T-helper 2 cell treated with Interferon-gamma antibody and Interleukin-4, amounts not matched to agents 100 ng/mL and 5 ng/mL, for 36 hours (primary cell): ENCODE measurements at regions not wholly inside any gene's neighbourhood (a gene's known extent, or its start where the extent isn't known, plus 50 kb on each side); places are given as distances from the start of the nearest gene placed in this dataset.

Source experiments
- intact Hi-C: fragments of 100-400 bp; cut with micrococcal nuclease; formaldehyde crosslinking; loops from one replicate; pipeline ENCODE4 v1.15.1; 2023

DNA sequence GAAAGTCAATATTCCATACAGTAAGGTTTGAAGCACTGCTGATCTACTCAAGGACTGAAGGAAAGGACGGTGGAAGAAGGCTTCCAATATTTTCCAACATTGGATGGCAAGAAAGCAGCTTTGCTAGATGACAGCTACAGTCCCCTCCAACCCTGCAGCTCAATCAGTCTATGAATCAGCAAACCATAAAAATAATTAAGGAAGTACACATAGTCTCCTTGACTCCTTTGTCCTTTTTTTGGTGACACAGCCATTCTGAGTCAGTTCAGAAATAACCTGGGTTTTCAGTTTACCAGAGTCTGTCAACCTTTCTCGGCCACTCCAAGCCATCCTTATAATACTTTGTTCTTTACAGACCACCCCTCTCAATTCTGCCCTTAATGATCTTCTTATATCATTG, 232.5 kb downstream of the IBTK start:
- intact Hi-C loops, result no loop called here

DNA sequence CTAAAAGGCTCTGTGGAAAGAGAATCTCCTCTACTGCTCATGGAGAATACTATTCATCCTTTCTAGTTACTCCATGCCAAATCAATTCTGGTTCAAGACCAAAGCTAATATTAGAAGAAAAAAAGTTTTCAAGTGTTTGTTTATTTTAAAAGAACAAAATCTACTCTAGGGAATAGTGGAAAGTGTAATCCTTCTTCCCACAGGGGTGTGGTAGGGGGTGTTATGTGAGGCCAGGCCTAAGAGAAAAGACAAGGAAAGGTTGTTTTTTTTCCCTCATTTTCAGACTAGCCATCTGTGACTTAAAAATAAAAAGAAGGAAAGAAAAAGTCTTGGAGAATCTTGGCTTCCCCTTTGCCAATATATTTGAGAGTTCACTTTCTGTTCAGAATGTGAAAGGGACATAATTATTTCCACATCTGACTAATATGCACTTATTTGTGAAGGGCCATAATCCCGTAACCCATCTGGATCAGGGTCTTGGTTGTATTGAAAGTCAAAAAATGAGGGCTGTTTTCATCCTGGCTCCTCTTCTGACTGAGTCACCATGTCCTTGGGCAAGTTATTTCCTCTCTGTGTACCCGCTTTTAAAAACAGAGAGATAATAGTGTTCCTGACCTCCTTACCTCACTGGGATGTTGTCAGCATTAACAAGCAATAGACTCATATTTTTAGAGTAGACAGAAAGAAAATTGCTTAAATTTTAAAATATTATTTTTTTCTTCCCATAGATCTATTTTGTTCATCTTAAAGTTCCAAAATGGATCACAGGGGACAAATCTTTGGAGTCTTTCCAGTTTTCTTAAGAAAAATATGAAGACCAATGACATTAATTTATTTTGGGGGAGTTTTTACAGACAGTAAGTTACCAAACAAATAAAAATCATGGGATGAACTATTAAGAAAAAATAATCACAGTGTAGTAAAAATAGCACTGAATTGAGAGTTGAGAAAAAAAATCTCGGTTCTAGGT, 233.7 kb downstream of the IBTK start:
- intact Hi-C loops, result no loop called here

DNA sequence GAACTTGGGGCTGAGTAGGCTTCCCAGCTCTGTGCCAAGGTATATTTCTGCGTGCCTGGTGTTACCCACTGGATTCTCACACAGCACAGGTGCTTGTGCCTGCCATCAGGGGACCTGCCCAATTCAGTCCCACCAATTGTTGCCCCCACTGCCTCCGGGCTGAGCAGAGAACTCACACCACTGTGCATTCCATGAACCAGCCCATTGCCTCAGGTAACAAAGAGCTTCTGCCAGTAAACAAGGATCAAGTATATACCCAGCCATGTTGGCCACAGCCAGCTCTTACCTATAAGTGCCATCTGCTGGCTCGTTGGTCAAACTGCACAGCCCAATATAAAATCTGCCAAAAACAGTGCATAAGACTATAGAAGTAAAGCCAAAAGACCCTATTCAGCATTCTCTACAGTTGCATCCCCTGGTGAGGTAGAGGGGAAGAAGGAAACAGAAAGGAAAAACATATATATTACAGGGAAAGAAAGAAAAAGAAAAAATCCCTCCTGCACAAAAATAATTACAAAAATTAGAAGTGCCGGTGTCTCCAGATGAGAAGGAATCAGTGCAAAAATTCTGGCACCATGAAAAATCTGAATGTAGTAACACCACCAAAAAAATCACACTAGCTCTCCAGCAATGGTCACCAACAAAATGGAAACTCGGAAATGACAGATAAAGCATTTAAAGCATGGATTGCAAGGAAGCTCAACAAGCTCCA, 241.4 kb downstream of the IBTK start:
- intact Hi-C loops, result loop anchor here (10.0 kb wide), 1 partner anchor 1401 kb away; no protein-coding TSS in a partner anchor

DNA sequence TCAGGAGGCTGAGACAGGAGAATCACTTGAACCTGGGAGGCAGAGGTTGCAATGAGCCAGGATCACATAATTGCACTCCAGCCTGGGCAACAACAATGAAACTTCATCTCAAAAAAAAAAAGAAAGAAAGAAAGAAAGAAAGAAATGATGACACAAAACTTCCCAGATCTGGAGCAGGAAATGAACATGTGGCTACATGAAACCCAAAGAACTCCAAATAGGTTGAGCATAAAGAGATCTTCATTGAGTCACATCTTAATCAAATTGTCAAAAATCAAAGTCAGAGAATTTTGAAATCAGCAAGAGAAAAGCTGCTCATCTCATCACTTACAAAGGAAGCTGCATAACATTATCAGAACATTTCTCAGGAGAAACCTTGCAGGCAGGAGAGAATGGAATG, 247.0 kb downstream of the IBTK start:
- intact Hi-C loops, result loop anchor here (10.0 kb wide), 1 partner anchor 1396 kb away; no protein-coding TSS in a partner anchor

DNA sequence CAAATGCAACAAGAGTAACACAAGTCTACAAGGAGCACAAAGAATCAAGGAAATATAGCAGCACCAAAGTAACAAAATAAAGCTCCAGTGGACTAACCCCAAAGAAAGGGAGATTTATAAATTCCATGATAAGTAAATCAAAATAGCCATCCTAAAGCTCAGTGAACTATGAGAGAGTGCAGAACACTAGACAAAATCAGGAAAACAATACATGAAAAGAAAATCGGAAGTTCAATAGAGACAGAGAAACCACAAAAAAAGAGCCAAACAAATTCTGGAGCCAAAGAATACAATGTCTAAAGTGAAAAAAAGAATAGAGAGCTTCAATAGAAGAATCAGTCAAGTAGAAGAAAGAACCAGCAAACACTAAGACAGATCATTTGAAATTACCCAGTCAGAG, 247.3 kb upstream of the TENT5A start:
- intact Hi-C loops, result loop anchor here (10.0 kb wide), 1 partner anchor 1395 kb away; no protein-coding TSS in a partner anchor

DNA sequence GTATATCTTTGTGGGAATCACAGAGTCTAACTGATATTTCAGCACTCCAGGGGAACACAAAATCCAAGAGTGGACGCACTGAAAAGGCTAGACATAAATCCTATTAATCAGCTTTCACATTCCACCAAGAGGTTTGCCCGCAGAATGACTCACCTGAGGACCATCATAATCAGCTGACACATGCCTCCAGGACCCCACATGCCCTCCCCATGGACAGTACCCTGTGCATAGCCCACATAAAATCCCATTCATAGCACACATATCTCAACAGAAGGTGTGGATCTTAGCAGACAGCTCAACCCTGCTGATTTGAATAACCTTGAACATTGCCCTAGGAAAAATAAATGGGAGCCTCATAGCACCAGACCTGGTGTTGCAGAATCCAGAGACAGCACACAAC, 246.8 kb upstream of the TENT5A start:
- intact Hi-C loops, result no loop called here

DNA sequence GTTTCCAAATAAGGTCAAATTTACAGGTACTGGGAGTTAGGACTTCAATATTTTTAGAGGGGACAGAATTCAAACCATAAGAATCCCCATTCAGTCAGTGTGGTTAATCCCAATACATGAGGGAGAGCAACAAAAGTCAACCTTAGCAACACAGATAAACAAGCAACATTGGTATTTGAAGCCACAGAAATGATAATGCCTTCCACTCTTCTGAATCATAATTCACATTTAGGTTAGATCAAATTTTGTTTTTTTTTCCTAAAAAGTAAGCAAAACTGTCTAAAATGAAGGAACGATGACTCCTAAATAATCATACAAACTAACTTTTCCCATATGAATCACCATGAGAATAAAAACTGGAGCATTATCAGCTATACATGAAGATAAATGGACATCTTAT, 246.0 kb upstream of the TENT5A start:
- intact Hi-C loops, result no loop called here

DNA sequence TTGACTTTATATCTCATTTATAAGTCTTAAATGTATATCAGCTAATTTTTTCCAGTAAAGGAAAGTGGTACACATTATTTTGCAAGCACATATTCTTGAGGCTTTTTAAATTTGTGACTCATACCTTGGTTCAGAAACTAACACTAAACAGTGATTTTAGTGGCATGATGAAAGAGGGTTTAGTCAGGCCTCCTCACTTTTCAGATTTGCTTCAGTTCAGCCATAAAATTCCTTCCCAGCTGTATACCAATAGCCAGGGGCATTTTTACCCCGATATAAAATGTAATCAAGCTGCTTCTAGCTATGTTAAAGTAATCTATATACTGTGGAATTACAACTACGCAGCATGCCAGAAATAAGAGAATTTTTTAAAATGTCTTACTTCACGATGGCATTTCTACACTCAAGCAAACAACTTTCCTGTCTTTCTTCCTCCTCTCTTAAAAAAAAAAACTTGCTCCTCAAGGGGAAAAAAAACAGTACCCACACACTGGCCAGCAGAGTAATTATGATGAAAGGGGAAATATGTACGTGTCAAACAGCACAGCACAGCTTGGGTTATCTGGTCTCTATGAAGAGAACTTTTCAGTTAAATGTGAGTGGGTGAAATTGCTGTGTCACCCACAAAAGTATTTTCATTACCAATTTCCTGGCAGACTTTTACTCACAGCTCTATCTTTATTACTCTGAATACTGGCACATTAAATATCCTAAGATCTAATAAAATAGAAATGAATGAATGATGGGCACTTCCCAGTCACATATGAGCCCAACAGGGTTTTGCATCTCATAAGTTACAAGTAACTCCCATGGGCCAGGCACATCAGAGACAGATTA, 244.8 kb upstream of the TENT5A start:
- intact Hi-C loops, result no loop called here

DNA sequence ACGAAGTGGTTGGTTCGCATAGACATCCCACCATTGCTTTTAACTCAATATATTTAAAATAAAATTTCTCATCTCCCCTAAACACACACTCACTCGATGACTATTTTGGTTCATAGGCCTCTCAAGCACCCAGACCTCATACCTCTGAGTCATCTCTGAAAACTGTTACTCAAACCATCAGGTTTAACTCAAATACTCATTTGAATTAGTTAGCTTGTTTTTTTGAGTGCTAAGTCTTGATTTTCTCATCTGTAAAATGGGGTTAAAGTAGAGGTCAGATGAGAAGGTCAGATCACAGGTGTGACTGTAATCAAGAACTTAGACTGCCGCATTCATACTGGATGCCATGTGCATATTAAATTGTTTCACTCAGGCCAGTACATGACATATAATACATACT, 243.9 kb upstream of the TENT5A start:
- intact Hi-C loops, result no loop called here

DNA sequence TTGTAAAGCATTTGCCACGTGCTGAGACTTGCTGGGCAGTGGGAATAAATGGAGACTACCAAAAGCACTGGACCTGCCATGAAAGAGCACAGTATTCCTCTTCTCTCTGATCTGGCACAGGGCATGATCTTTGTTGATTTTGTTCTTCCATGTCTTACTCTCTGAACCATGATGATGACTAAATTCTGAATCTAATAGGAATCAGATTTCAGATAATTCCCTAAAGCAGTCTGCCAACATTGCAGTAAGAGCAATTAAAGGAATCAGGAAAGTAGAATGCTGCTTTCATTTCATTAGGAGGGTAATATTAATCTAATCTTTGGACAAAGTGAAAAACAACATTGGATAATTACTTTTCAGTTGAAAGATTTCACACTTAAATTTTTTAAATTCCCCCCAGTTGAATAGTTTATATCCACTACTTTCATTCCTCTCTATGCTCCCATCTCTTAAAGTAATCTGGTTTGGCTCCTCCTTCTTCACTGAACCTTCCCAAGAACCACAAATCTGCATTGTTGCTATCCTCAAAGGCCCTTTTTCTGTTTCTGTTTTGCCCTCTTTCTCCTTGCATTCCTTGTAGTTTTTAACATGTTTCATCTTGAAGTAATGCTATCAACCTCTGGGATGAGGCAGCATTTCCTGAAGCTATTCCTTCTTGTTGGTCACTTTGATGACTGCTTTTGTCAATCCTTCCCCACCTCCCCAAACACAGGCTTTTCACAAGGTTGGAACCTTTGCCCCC, 243.2 kb upstream of the TENT5A start:
- intact Hi-C loops, result no loop called here

DNA sequence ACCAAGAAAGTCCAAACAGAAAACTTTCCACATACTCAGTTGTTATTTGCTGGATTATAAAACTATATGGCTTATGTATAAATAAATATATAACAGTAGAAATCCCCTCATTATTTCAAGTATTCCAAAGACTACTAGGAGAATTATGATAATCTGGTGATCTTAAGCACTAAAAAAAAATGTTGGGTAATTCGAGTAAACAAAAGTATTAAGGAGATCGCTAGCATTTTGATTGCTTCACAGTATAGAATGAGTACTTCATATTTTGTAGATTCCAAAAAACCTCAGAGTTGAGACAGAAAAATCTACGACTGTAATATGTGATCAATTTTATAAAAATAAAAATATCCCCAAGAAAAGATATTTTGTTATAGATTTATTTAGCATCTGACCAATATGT, 236.4 kb upstream of the TENT5A start:
- intact Hi-C loops, result no loop called here

DNA sequence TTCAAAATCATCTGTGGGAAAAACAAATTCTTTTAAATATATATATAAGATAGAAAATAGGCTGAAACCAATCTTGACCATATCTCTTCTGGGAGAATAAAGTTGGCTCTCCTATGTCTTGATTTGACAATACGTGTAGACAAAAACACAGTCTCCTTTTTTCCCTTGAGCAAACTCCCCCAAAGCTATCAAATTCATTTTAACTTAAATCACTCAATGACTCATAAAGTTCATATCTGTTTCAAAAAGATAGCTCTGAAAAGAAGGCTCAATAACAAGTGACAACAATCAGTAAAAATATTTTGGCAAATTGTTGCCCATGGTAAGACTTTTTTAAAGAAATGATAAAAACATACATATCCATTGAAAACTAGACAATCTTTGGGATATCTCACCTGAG, 236.0 kb upstream of the TENT5A start:
- intact Hi-C loops, result no loop called here

DNA sequence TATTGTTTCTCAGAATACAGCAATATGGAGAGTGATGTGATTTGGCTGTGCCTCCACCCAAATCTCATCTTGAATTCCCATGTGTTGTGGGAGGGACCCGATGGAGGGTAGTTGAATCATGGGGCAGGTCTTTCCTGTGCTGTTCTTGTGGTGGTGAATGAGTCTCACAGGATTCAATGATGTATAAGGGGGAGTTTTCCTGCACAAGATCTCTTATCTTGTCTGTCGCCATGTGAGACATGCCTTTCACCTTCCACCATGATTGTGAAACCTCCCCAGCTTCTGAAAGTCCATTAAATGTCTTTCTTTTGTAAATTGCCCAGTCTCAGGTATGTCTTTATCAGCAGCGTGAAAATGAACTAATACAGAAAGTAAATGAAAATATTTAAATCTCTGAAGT, 234.8 kb upstream of the TENT5A start:
- intact Hi-C loops, result no loop called here

DNA sequence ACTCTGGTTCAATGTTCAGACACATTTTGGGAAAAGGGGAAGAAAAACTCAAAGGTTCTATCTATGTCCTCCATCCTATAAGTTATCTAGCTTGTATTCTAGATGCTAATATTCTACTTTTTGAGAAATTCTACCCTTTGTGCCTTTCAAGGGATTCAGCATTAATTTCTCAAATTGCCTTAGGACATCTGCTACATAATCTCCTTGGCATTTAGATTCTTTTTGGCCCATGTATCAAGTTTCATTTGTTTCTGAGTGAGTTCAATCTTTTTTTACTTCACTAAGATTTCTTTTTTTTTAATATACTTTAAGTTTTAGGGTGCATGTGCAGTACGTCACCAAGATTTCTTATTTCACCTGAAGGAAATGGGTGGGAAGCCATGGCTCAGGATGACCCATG, 232.7 kb upstream of the TENT5A start:
- intact Hi-C loops, result no loop called here

DNA sequence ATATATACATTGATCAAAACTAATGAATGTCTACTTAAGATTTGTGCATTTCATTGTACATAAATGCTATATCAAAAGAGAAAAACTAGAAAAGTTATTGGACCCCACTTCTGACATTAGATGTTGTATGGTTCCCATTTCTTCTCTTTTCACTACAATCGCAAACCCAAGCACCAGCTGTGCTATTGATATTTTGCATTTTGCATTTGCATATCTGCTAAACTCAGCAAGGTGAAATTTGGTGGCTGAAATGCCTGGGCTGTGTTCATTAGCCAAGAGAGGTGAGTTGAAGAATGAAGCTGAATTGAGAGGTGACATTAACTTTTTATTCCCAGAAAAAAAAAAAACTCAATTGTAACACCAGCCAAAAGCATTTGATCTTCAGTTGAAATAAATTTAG, 232.1 kb upstream of the TENT5A start:
- intact Hi-C loops, result no loop called here

DNA sequence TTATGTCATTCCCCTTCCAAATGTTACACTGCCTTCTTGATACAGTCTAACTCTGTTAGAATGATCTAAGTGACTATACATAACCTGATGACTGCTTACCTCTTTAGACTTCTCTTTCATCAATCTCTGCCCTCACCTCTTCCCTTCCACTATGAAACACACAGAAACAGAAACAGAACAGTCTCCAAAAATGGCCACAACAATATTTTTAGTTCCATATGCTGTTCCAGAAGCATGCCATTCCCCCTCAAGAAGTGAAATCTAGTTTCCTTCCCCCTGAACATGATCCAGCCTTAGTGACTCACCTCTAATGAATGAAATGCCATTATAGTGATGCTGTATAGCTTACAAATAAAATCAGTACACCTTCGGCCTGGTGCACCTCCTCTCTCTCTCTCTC, 229.3 kb upstream of the TENT5A start:
- intact Hi-C loops, result no loop called here

DNA sequence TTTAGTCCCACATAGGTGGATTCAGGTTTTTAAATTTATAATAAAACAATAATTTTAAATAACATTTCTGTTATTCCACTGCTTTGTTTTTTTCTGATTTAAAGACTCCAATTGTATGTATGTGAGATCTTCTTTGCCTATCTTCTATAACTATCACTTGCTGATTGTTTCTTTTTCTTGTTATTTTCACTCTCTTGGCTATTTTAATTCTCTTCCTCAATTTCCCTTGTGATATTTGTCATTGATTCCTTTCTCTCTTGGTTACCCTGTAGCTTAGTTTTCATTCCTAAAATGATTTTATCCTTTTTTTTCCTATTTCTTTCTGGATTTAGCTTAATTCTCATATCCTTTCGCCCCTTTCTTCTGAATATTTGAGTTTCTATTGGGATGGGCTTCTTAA, 227.3 kb upstream of the TENT5A start:
- intact Hi-C loops, result no loop called here

DNA sequence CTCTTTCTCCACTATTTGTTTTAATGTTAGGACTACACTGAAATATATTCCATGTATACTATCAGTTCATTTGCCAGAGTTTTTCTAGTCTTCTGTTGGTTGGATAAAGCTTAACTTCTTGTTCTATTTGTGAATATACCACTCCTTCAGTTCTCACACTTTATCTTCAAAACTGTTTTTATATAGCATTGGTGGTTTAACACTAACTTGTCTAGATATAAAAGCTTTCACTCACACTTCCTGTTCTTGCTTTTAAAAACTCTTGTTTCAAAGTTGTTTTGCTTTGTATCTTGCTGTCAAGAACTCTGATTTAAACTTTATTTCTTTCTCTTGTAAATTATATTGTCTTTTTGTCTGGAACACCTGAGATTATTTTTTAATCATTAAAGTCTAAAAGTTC, 226.8 kb upstream of the TENT5A start:
- intact Hi-C loops, result no loop called here

DNA sequence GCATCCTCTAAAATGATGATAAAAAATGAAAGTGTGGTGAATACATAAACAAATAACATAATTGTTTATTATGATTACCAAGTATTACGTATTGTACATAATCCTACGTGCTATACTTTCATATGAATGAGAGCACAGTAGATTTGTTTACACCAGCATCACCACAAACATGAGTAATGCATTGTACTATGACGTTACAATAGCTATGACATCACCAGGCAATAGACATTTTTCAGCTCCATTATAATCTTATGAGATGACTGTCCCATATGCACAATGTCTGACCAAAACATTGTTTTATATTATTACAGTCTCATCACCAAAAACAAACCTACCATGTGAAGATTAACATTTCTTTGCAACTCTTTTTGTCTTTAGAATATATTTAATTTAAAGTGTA, 225.7 kb upstream of the TENT5A start:
- intact Hi-C loops, result no loop called here

DNA sequence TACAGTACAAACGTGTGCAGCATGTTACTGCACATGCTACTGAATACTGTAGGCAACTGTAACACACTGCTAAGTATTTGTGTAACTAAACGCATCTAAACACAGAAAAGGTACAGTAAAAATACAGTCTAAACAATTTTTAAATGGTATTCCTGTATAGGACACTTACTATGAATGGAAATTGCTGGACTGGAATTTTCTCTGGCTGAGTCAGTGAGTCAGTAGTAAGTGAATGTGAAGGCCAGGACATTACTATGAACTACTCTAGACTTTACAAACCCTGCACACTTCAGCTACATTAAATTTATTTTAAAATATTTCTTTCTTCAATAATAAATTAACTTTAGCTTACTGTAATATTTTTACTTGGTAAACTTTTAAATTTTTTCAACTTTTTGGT, 225.0 kb upstream of the TENT5A start:
- intact Hi-C loops, result no loop called here

DNA sequence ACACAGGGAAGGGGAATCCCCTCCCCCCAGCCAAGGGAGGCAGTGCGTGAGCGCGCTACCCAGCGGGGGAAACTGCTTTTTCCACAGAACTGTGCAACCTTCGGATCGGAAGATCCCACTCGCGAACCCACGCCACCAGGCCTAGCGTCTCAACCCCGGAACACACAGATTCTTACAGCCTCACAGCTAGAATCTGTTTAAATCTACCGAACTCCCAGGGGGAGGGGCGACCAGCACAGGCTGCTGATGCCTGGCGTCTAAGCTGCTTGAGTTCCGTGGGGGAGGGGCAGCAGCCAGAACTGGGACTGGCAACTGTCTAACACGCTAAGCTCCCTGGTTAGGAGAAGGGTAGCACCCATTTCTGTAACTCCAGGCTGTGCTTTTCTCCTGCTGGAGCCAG, 217.3 kb upstream of the TENT5A start:
- intact Hi-C loops, result no loop called here
